ENCODE measurements at regions not wholly inside any gene's neighbourhood (a gene's known extent, or its start where the extent isn't known, plus 50 kb on each side); places are given as distances from the start of the nearest gene placed in this dataset.

DNA sequence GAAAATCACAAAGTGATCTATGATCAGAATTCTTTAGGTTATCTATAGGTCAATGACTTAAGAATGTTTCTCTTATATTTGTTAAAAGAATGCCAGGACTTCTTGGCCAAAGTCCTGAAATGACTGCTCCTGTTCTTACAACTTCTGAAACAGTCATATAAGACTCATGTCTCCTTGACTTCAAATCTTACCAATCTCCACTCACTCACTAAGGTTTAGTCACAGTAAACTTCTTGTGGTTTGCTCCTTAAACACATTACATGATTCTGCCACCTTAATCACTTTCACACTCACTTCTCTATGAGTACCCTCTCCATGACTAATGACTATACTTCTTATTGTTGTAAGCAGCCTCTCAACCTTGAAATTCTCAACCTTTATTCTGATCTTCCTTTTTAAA is 648.7 kb upstream of the CCDC179 start:
- H3K4me3 ChIP-seq (ENCODE audit: low read depth, low read length) = no peak overlapping the region
- H3K9me3 ChIP-seq (ENCODE audit: control insufficient read depth, insufficient read depth, low read depth, low read length) = no peaks in the 10 kb centered on the region
- no peak overlapping the region for H3K27ac ChIP-seq (ENCODE audit: low read depth, low read length)
- no peaks in the 10 kb centered on the region for H3K27me3 ChIP-seq (ENCODE audit: control insufficient read depth, insufficient read depth, low read length)
- H3K4me1 ChIP-seq (ENCODE audit: control insufficient read depth, insufficient read depth, low read length) = no peaks in the 10 kb centered on the region
- H3K9ac ChIP-seq (ENCODE audit: low read length) = no peak overlapping the region
- no peaks in the 10 kb centered on the region for H3K36me3 ChIP-seq (ENCODE audit: control insufficient read depth, insufficient read depth, low read length)

DNA sequence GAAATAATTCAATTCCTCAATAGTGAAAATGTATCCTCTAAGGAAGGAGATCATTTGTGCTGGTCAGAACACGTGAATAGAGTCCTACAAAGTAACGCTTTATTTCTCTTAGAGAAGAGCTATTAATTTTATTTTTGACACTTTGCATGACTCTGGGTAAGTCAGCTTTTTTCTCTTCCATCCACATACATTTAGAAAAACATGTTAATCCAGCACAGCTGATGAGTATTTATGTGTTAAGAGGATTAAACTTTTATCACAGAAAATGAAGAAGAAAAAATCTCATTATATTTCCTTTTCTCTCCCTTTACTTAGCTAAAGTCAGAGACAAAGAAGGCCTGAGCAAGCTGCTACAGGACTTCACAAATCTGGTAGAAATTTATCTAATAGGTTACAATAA is 649.5 kb upstream of the CCDC179 start:
- Histone ChIP-seq H3K4me3 (ENCODE audit: low read depth, low read length) (no peak overlapping the region), H3K27ac (ENCODE audit: low read depth, low read length) (no peak overlapping the region), H3K9me3 (ENCODE audit: control insufficient read depth, insufficient read depth, low read depth, low read length) (no peaks in the 10 kb centered on the region), H3K9ac (ENCODE audit: low read length) (no peak overlapping the region), H3K36me3 (ENCODE audit: control insufficient read depth, insufficient read depth, low read length) (no peaks in the 10 kb centered on the region), H3K27me3 (ENCODE audit: control insufficient read depth, insufficient read depth, low read length) (no peaks in the 10 kb centered on the region), H3K4me1 (ENCODE audit: control insufficient read depth, insufficient read depth, low read length) (no peaks in the 10 kb centered on the region)

DNA sequence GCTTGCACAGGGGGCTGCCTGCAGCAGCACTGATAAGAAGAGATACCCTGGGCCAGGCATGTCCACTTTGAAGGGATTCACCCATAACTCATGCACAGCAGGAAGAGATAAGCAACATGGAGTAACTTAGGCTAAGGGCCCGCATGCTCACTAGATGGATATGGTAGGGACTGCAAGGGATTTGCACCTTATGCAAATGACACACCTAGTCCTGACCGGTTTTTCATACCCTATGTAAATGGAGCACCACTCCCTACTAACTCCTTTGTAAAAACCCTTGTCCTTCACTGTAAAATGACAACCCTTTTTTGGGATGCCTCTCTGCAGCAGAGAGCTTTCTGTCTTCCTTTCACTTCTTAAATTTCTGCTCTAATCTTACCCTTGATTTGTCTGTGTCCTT is 658.9 kb upstream of the CCDC179 start:
- no peaks in the 10 kb centered on the region for H3K27me3 ChIP-seq (ENCODE audit: control insufficient read depth, insufficient read depth, low read length)
- H3K36me3 ChIP-seq (ENCODE audit: control insufficient read depth, insufficient read depth, low read length) = no peaks in the 10 kb centered on the region
- no peak overlapping the region for H3K27ac ChIP-seq (ENCODE audit: low read depth, low read length)
- no peaks in the 10 kb centered on the region for H3K9me3 ChIP-seq (ENCODE audit: control insufficient read depth, insufficient read depth, low read depth, low read length)
- no peak overlapping the region for H3K4me3 ChIP-seq (ENCODE audit: low read depth, low read length)
- no peak overlapping the region for H3K9ac ChIP-seq (ENCODE audit: low read length)
- no peaks in the 10 kb centered on the region for H3K4me1 ChIP-seq (ENCODE audit: control insufficient read depth, insufficient read depth, low read length)

DNA sequence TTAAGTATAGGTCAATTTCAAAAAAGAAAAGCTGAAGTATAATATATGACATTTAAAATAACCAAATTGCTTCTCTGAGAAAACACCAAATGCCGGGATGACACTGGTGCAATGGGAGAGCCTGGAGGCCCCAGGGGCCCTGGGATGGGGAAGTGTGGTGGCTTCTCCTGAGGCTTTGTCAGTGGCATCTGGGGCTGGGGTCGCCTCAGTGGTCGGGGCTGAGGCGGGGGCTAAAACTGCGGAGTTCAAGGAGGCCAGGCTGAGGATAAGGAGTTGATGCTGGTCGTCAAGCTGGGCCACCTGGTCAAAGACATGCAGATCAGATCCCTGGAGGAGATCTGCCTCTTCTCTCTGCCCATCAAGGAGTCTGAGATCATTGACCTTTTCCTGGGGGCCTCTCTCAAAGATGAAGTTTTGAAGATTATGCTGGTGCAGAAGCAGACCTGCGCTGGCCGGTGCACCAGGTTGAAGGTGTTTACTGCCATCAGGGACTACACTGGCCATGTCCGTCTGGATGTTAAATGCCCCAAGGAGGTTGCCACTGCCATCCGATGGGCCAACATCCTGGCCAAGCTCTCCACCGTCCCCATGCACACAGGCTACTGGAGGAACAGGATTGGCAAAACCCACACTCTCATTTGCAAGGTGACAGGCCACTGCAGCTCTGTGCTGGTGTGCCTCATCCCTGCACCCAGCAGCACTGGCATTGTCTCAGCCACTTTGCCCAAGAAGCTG is 660.1 kb upstream of the CCDC179 start:
- H3K4me1 ChIP-seq (ENCODE audit: control insufficient read depth, insufficient read depth, low read length) = no peaks in the 10 kb centered on the region
- H3K27ac ChIP-seq (ENCODE audit: low read depth, low read length) = no peak overlapping the region
- H3K9ac ChIP-seq (ENCODE audit: low read length) = no peak overlapping the region
- no peaks in the 10 kb centered on the region for H3K9me3 ChIP-seq (ENCODE audit: control insufficient read depth, insufficient read depth, low read depth, low read length)
- H3K36me3 ChIP-seq (ENCODE audit: control insufficient read depth, insufficient read depth, low read length) = no peaks in the 10 kb centered on the region
- H3K4me3 ChIP-seq (ENCODE audit: low read depth, low read length) = no peak overlapping the region
- H3K27me3 ChIP-seq (ENCODE audit: control insufficient read depth, insufficient read depth, low read length) = no peaks in the 10 kb centered on the region

DNA sequence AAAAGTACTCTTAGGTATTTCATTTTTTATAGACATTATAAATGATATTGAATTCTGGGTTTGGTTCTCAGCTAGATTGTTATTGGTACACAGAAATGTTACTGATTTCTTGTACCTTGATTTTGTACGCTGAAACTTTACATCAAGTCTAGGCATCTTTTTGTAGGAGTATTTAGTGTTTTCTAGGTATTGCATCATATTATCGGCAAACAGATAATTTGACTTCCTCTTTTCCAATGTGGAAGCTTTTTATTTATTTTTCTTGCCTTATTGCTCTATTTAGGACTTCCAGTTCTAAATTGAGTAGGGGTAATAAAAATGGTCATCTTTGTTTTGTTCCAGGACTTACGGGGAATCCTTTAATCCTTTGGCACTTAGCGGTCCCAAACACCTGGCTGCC is 676.6 kb upstream of the CCDC179 start:
- Histone ChIP-seq H3K27me3 (ENCODE audit: control insufficient read depth, insufficient read depth, low read length) (no peaks in the 10 kb centered on the region), H3K9me3 (ENCODE audit: control insufficient read depth, insufficient read depth, low read depth, low read length) (no peaks in the 10 kb centered on the region), H3K36me3 (ENCODE audit: control insufficient read depth, insufficient read depth, low read length) (no peaks in the 10 kb centered on the region)

DNA sequence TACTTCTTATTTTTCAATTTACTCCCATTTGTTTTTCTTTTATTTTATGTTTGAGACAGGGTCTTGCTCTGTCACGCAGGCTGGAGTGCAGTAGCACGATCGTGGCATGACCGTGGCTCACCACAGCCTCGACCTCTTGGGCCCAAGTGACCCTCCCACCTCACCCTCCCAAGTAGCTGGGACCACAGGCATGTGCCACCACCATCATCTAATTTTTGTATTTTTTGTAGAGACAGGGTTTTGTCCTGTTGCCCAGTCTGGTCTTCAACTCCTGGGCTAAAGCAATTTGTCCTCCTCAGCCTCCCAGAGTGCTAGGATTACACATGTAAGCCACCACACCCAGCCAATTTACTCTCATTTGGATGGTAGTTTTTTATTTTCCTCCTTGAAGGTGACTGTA is 679.3 kb upstream of the CCDC179 start:
- no peak overlapping the region for H3K27ac ChIP-seq (ENCODE audit: low read depth, low read length)
- H3K9ac ChIP-seq (ENCODE audit: low read length) = no peak overlapping the region
- H3K36me3 ChIP-seq (ENCODE audit: control insufficient read depth, insufficient read depth, low read length) = no peaks in the 10 kb centered on the region
- no peaks in the 10 kb centered on the region for H3K27me3 ChIP-seq (ENCODE audit: control insufficient read depth, insufficient read depth, low read length)
- no peak overlapping the region for H3K4me3 ChIP-seq (ENCODE audit: low read depth, low read length)
- peaks cover 7% of the 10 kb centered on the region; the same call in 1 of the 2 replicates for H3K4me1 ChIP-seq (ENCODE audit: control insufficient read depth, insufficient read depth, low read length)
- H3K9me3 ChIP-seq (ENCODE audit: control insufficient read depth, insufficient read depth, low read depth, low read length) = no peaks in the 10 kb centered on the region

More for the DNA sequence above, 676.6 kb upstream of the CCDC179 start:
- H3K27ac ChIP-seq (ENCODE audit: low read depth, low read length) = no peak overlapping the region
- H3K4me3 ChIP-seq (ENCODE audit: low read depth, low read length) = no peak overlapping the region
- peaks cover 7% of the 10 kb centered on the region; the same call in 1 of the 2 replicates for H3K4me1 ChIP-seq (ENCODE audit: control insufficient read depth, insufficient read depth, low read length)
- no peak overlapping the region for H3K9ac ChIP-seq (ENCODE audit: low read length)

DNA sequence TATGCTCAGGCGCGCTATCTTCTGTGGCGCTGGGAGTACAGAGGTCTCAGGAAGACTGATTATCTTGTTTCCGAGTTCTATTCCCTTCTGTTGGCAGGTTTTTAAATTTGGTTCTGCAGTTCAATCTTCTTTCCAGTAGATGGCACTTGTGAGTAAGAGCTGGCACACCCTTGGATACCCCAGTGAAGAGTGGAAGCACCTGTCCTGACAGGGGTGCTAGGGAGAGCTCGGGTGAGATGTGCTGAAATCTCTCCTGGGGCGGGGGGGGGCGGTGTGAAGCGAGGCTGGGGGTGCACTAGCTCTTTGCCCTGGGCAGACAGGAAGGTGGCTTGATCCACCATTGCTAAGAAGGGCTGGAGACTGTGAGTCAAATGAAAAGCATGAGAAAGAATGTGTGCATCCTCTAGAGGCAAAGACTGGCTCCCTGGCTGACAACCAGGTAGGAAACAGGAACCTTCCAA is 679.9 kb upstream of the CCDC179 start:
- Histone ChIP-seq H3K4me1 (ENCODE audit: control insufficient read depth, insufficient read depth, low read length) (peaks cover 7% of the 10 kb centered on the region; the same call in 1 of the 2 replicates), H3K9me3 (ENCODE audit: control insufficient read depth, insufficient read depth, low read depth, low read length) (no peaks in the 10 kb centered on the region), H3K36me3 (ENCODE audit: control insufficient read depth, insufficient read depth, low read length) (no peaks in the 10 kb centered on the region), H3K4me3 (ENCODE audit: low read depth, low read length) (no peak overlapping the region), H3K9ac (ENCODE audit: low read length) (no peak overlapping the region), H3K27ac (ENCODE audit: low read depth, low read length) (no peak overlapping the region), H3K27me3 (ENCODE audit: control insufficient read depth, insufficient read depth, low read length) (no peaks in the 10 kb centered on the region)

DNA sequence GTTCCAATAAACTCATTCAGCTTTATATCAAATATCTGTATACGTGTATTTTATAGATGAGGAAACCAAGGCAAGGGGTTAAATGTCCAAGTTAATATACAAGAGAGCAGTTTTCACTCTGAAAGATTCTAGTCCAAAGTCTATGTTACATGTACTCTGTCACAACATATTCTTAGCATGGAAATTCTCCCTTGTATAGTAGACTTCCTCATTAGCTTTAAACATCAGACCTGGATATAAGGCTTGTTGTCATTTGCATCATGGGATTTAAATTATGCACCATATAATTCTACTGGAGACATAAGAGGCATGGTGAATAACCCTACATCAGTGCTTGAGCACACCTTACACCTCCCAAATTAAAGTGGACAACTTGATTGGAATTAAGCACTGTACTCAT is 681.9 kb upstream of the CCDC179 start:
- H3K4me3 ChIP-seq (ENCODE audit: low read depth, low read length) = no peak overlapping the region
- H3K9ac ChIP-seq (ENCODE audit: low read length) = no peak overlapping the region
- H3K27ac ChIP-seq (ENCODE audit: low read depth, low read length) = no peak overlapping the region

DNA sequence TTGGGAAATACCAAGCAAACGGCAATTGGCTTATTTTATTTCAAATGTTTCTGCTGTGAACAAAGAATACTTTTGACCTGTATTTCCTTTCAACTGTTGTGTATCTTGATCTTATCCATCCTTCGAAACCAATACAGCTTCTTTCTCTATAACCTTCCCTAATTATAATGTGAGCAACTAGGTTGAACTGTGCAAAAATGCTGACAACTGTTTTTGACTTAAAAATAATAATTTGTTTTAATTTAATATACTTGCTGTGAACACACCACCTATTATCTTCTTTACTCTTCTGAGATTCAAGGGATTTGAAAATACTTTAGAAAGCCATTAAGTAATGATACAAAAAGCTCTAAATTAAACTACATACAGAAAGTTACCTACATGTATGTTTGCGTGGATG is 682.5 kb upstream of the CCDC179 start:
- no peak overlapping the region for H3K9ac ChIP-seq (ENCODE audit: low read length)
- H3K27me3 ChIP-seq (ENCODE audit: control insufficient read depth, insufficient read depth, low read length) = no peaks in the 10 kb centered on the region
- H3K4me3 ChIP-seq (ENCODE audit: low read depth, low read length) = no peak overlapping the region
- H3K36me3 ChIP-seq (ENCODE audit: control insufficient read depth, insufficient read depth, low read length) = no peaks in the 10 kb centered on the region
- H3K4me1 ChIP-seq (ENCODE audit: control insufficient read depth, insufficient read depth, low read length) = peaks cover 7% of the 10 kb centered on the region; the same call in 1 of the 2 replicates
- H3K27ac ChIP-seq (ENCODE audit: low read depth, low read length) = no peak overlapping the region
- H3K9me3 ChIP-seq (ENCODE audit: control insufficient read depth, insufficient read depth, low read depth, low read length) = no peaks in the 10 kb centered on the region

More for the DNA sequence above, 681.9 kb upstream of the CCDC179 start:
- no peaks in the 10 kb centered on the region for H3K9me3 ChIP-seq (ENCODE audit: control insufficient read depth, insufficient read depth, low read depth, low read length)
- no peaks in the 10 kb centered on the region for H3K27me3 ChIP-seq (ENCODE audit: control insufficient read depth, insufficient read depth, low read length)
- H3K36me3 ChIP-seq (ENCODE audit: control insufficient read depth, insufficient read depth, low read length) = no peaks in the 10 kb centered on the region
- peaks cover 7% of the 10 kb centered on the region; the same call in 1 of the 2 replicates for H3K4me1 ChIP-seq (ENCODE audit: control insufficient read depth, insufficient read depth, low read length)

DNA sequence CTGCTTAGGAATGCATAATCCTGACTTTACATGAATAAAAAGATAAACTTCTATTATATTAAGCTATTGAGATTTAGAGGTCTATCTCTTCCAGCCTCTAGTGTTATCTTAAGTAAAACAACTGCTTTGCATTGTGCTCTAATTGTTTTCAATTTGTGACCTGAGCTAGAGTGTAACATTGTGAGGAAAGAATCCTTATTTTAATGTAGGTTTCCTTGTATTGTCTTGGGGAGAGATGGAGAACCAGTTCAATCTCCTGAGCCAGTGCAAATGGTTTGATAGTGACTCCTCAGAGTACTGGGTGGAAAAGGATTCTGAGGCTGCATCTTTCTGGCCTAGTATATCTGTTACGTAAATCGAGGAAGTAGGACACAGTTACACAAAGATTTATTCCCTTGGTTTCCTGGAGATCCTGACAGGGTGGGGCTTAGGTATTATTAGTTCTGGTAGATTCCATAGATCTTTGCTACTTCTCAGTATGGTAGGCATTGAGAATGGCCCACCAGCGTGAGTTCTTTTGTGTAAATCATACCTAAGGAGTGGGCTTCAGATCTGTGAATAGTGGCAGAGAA is 683.5 kb upstream of the CCDC179 start:
- H3K4me1 ChIP-seq (ENCODE audit: control insufficient read depth, insufficient read depth, low read length) = peaks cover 7% of the 10 kb centered on the region; the same call in 1 of the 2 replicates
- H3K9me3 ChIP-seq (ENCODE audit: control insufficient read depth, insufficient read depth, low read depth, low read length) = no peaks in the 10 kb centered on the region
- H3K9ac ChIP-seq (ENCODE audit: low read length) = no peak overlapping the region
- H3K27ac ChIP-seq (ENCODE audit: low read depth, low read length) = no peak overlapping the region
- no peaks in the 10 kb centered on the region for H3K27me3 ChIP-seq (ENCODE audit: control insufficient read depth, insufficient read depth, low read length)
- H3K4me3 ChIP-seq (ENCODE audit: low read depth, low read length) = no peak overlapping the region
- H3K36me3 ChIP-seq (ENCODE audit: control insufficient read depth, insufficient read depth, low read length) = no peaks in the 10 kb centered on the region

DNA sequence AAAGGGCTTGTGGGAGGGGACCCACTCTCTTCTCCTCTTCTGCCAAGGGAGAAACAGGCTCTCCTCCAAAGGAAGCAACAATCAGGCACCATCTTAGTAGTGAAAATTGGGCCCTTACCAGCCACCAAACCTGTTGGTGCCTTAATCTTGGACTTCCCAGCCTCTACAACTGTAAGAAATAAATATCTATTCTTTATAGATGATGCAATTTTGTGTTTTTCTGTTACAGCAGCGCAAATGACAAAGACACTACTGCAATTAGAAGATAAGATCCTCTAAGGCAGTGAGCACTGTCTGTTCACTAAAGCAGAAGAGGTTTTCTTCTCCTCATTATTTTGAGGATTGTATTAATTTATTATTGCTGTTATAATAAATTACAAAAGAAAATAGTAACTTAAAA is 691.4 kb upstream of the CCDC179 start:
- no peak overlapping the region for H3K4me3 ChIP-seq (ENCODE audit: low read depth, low read length)
- H3K9me3 ChIP-seq (ENCODE audit: control insufficient read depth, insufficient read depth, low read depth, low read length) = no peaks in the 10 kb centered on the region
- no peaks in the 10 kb centered on the region for H3K27me3 ChIP-seq (ENCODE audit: control insufficient read depth, insufficient read depth, low read length)
- no peak overlapping the region for H3K9ac ChIP-seq (ENCODE audit: low read length)
- no peaks in the 10 kb centered on the region for H3K36me3 ChIP-seq (ENCODE audit: control insufficient read depth, insufficient read depth, low read length)
- H3K27ac ChIP-seq (ENCODE audit: low read depth, low read length) = no peak overlapping the region
- 0 out of 2 replicates have a peak, but pooled peaks cover 4% of the 10 kb centered on the region for H3K4me1 ChIP-seq (ENCODE audit: control insufficient read depth, insufficient read depth, low read length)

All from HUES6 (cell line).